Left ventricle myocardium inferior (tissue), 1 donor: ENCODE measurements at regions not wholly inside any gene's neighbourhood (a gene's known extent, or its start where the extent isn't known, plus 50 kb on each side); places are given as distances from the start of the nearest gene placed in this dataset.

Source experiments
- DNase-seq: peaks from one replicate; pipeline ENCODE4 v3.0.0-alpha.2; 2020
- H3K27ac ChIP-seq: fragments of 200-600 bp; replicated peaks from 2 replicates; pipeline ENCODE4 v1.8.0; 2021
- H3K27me3 ChIP-seq: fragments of 200-600 bp; 2 replicates; pipeline ENCODE4 v1.8.0; 2021; ENCODE audit warnings: low read depth
- H3K36me3 ChIP-seq: fragments of 200-600 bp; 2 replicates; pipeline ENCODE4 v1.8.0; 2021
- H3K4me1 ChIP-seq: fragments of 200-600 bp; 2 replicates; pipeline ENCODE4 v1.8.0; 2021
- H3K4me3 ChIP-seq: fragments of 200-600 bp; 2 replicates; pipeline ENCODE4 v1.8.0; 2021; ENCODE audit warnings: mild to moderate bottlenecking, moderate library complexity
- H3K9me3 ChIP-seq: fragments of 200-600 bp; replicated peaks from 2 replicates; pipeline ENCODE4 v1.8.0; 2021
- intact Hi-C: fragments of 100-400 bp; cut with micrococcal nuclease; formaldehyde crosslinking; loops from one replicate; pipeline ENCODE4 v1.11.0; 2022
- TF ChIP-seq, protein P1 (sequence below): fragments of 200-600 bp; IDR thresholded peaks from 2 replicates; pipeline ENCODE4 v1.8.0; 2021; ENCODE audit warnings: antibody characterized with exemption, mild to moderate bottlenecking, borderline replicate concordance
- donor health status: DM: no; HTN: yes; CAD: no; lungs with severe emphysema.

DNA sequence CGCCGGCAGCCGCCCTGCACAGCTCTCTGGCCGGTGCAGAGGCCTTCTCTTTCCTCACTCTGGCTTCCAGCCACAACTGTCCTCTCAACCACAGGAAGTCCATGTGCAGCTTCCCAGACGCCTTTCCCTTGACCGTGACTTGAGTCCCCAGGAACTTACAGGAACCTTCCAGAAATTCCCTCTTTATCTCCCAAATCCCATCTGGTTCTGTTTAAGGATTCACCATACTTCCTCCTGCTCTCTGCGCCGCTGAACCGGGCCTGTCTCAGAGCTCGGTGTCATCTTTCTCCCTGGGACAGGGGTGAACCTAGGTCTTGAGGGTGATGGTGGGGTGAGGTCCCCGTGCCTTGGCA lies 65.2 kb upstream of the ZNF469 start:
- no peaks in the 10 kb centered on the region for H3K36me3 ChIP-seq
- H3K4me3 ChIP-seq: no peak overlapping the region
- DNase-seq: no peak
- H3K27me3 ChIP-seq: peaks cover 33% of the 10 kb centered on the region
- H3K27ac ChIP-seq: no peak overlapping the region
- peaks cover 25% of the 10 kb centered on the region for H3K4me1 ChIP-seq
- H3K9me3 ChIP-seq: no peaks in the 10 kb centered on the region
- TF ChIP-seq, protein P1, sequence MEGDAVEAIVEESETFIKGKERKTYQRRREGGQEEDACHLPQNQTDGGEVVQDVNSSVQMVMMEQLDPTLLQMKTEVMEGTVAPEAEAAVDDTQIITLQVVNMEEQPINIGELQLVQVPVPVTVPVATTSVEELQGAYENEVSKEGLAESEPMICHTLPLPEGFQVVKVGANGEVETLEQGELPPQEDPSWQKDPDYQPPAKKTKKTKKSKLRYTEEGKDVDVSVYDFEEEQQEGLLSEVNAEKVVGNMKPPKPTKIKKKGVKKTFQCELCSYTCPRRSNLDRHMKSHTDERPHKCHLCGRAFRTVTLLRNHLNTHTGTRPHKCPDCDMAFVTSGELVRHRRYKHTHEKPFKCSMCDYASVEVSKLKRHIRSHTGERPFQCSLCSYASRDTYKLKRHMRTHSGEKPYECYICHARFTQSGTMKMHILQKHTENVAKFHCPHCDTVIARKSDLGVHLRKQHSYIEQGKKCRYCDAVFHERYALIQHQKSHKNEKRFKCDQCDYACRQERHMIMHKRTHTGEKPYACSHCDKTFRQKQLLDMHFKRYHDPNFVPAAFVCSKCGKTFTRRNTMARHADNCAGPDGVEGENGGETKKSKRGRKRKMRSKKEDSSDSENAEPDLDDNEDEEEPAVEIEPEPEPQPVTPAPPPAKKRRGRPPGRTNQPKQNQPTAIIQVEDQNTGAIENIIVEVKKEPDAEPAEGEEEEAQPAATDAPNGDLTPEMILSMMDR: no peak
- intact Hi-C loops: no loop called here

DNA sequence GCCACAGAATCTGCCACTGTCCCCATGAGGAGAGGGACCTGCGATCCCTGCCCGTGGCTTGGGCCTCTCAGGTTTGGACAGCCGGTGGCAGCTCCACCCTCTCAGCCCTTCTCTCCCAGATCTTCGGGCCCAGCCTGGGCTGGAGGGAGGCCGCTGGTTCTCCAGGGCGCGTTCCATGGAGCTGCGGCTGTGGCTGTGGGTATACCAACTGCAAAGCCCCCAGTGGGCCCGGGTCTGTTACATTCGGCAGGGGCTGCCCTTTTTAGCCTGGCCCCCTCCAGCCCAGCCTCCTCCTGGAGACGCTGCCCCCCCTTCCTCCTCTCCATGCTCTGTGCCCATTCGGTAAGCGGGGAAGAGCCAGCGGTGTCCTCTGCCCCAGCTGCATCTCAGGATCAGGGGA lies 64.7 kb upstream of the ZNF469 start:
- H3K36me3 ChIP-seq: no peaks in the 10 kb centered on the region
- no peak overlapping the region for H3K4me3 ChIP-seq
- TF ChIP-seq, protein P1: no peak
- peaks cover 25% of the 10 kb centered on the region for H3K4me1 ChIP-seq
- H3K27ac ChIP-seq: no peak overlapping the region
- DNase-seq: no peak
- peaks cover 33% of the 10 kb centered on the region for H3K27me3 ChIP-seq
- intact Hi-C loops: no loop called here
- H3K9me3 ChIP-seq: no peaks in the 10 kb centered on the region

DNA sequence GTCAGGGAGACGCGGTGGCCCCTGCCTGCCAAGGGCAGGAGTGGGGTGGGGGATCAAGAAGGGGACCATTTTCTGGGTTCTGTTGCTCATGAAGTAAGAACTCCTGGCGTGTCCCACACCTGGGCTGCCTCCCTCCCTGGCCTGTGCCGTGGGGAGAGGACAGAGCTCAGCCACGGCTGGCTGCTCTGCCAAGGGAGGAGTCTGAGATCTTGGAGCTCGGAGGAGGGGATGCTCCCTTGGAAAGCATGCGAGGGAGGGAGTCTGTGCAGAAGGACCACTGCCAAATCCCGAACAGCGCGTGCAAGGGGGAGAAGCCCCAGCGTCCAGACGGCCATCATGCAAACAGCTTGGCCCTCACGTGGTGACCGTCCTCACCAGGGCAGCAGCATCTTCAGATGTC lies 64.2 kb upstream of the ZNF469 start:
- peaks cover 33% of the 10 kb centered on the region for H3K27me3 ChIP-seq
- TF ChIP-seq, protein P1: no peak
- H3K4me3 ChIP-seq: no peak overlapping the region
- peaks cover 25% of the 10 kb centered on the region for H3K4me1 ChIP-seq
- DNase-seq: no peak
- no peaks in the 10 kb centered on the region for H3K36me3 ChIP-seq
- no peak overlapping the region for H3K27ac ChIP-seq
- intact Hi-C loops: no loop called here
- H3K9me3 ChIP-seq: no peaks in the 10 kb centered on the region

DNA sequence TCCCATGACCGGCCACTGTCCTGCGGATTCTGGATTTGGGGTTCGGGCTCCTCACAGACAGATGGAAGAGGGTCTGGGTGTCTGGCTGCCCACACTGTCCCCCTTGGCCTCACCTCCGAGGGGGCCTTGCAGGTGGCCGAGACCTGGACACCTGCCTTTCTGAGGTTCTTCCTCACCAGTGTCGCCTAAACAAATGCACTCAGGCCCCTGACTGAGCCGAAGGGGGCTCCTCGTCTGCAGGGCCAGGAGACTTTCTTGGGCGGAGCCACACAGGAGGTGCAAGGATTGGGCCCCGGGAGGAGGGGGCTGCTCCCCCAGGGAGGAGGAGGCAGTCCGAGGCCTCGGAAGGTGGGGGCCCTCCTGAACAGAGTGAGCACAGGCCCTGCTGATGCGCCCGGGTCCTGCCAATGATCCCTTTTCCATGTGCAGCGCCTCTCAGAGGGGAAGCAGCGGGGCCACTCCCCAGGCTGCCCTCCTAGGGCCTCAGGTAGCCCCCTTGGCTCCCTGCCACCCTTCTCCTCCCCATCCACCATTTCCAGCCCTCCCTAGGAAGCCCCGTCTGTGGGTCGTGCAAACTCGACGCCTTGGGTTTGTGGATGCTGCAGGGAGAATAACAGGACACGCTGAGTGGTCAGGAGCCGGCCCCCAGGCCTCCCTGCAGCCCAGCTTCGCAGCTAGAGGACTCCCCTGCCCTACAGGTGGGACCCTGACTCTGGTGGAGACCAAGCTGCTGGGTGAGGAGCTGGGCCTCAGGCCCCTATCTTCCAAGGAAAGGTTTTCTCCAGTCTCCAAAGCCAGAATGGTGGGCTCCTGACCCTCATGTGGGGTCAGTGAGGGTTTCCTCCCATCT lies 63.4 kb upstream of the ZNF469 start:
- H3K9me3 ChIP-seq: no peaks in the 10 kb centered on the region
- DNase-seq: no peak
- H3K27me3 ChIP-seq: peaks cover 33% of the 10 kb centered on the region
- intact Hi-C loops: no loop called here
- H3K4me1 ChIP-seq: peaks cover 25% of the 10 kb centered on the region
- no peak overlapping the region for H3K27ac ChIP-seq
- H3K4me3 ChIP-seq: no peak overlapping the region
- TF ChIP-seq, protein P1: no peak
- no peaks in the 10 kb centered on the region for H3K36me3 ChIP-seq

DNA sequence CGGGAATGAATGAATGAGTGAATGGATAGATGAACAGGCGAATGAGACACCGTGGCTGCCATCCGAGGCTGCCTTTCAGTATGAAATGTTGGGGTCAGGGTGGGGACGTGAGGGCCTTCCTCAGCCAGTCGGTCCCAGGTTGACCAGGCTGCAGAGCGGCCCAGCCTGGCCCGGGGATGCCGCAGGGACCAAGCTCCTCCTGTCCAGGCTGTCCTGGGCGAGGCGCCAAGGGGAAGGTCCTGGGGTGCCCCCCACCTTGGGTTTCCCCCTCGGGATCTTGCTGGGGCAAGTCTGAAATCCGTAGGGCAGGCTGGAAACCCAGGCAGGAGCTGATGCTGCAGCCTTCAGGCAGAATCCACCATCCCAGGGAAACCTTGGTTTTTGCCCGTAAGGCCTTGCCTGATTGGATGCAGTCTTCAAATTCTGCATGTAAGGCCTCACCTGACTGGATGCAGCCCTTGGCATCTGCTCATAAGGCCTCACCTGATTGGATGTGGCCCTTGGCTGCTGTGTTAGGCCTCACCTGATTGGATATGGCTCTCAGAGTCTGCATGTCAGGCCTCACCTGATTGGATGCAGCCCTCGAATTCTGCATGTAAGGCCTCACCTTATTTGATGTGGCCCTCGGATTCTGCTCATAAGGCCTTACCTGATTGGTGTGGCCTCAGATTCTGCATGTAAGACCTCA lies 61.7 kb upstream of the ZNF469 start:
- intact Hi-C loops: no loop called here
- Histone ChIP-seq H3K27ac (no peak overlapping the region), H3K9me3 (no peaks in the 10 kb centered on the region), H3K36me3 (no peaks in the 10 kb centered on the region), H3K27me3 (peaks cover 30% of the 10 kb centered on the region), H3K4me1 (peaks cover 17% of the 10 kb centered on the region), H3K4me3 (no peak overlapping the region)
- no peak for DNase-seq
- TF ChIP-seq, protein P1: no peak
